ENCODE measurements at regions not wholly inside any gene's neighbourhood (a gene's known extent, or its start where the extent isn't known, plus 50 kb on each side); places are given as distances from the start of the nearest gene placed in this dataset.

DNA sequence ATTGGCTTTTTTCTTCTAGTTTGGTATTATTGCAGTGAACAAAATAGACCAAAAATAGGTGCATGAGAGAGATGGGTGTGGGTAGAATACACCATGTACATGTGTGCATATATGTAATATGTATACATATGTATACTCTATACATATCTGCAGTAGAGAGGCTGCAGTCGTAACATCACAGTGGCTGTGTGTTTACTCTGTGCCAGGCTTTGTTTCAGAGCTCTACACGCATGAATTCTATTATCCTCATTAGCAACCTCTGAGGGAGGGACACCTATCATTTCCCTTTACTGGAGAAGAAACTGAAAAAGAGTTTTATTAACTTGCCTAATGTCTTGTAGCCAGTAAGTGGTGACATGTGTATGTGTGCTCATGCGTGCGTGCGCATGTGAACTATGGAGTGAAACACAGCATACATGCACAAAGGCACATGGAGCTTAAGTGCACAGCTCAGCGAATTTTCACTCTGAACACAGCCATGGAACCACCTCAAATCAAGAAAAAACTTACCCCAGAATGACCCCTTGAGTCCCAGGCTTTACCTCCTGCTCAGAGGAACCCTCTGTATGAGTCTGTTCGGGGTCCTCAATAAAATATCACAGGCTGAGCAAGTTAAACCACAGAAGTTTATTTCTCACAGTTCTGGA is 452.5 kb downstream of the CDH26 start (continued):
- no peak for TF ChIP-seq CSRNP3 (CRISPR knock-in tag; IDR thresholded peaks at IDR 0.05)
- no peak for TF ChIP-seq ISL1 (CRISPR knock-in tag; IDR thresholded peaks at IDR 0.05)
- no peak for TF ChIP-seq ZNF70 (CRISPR knock-in tag; IDR thresholded peaks at IDR 0.05)
- TF ChIP-seq CSDC2 (CRISPR knock-in tag; IDR thresholded peaks at IDR 0.05), result no peak
- TF ChIP-seq ARNTL (CRISPR knock-in tag; IDR thresholded peaks at IDR 0.05; ENCODE audit: borderline replicate concordance, low read depth), result no peak
- no peak for TF ChIP-seq BACH2 (CRISPR knock-in tag; IDR thresholded peaks at IDR 0.05; ENCODE audit: borderline replicate concordance)
- no peak for TF ChIP-seq ESRRG (CRISPR knock-in tag; IDR thresholded peaks at IDR 0.05)

DNA sequence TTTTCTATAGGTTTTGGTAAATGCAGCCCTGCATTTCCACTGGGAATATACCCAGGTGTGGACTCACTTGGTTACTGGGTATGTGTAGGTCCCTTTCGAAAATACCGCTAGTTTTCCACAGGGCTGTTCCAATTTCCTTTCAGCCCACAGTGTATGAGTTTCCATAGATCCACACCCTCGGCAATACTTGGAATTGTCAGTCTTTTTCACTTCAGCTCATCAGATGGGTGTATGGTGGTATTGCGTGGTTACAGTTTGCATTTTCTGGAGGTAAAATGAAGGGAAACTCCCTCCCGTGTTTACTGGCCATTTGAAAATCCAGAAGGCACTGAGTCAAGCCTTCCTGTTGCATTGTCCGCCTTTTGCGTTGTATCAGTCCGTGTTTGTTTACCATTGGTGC is 453.6 kb downstream of the CDH26 start:
- no peak for ATAC-seq
- TF ChIP-seq RARB (CRISPR knock-in tag; IDR thresholded peaks at IDR 0.05) (no peak), GLIS3 (CRISPR knock-in tag; IDR thresholded peaks at IDR 0.05) (no peak), BACH2 (CRISPR knock-in tag; IDR thresholded peaks at IDR 0.05; ENCODE audit: borderline replicate concordance) (no peak), TSHZ2 (CRISPR knock-in tag; IDR thresholded peaks at IDR 0.05) (no peak)

DNA sequence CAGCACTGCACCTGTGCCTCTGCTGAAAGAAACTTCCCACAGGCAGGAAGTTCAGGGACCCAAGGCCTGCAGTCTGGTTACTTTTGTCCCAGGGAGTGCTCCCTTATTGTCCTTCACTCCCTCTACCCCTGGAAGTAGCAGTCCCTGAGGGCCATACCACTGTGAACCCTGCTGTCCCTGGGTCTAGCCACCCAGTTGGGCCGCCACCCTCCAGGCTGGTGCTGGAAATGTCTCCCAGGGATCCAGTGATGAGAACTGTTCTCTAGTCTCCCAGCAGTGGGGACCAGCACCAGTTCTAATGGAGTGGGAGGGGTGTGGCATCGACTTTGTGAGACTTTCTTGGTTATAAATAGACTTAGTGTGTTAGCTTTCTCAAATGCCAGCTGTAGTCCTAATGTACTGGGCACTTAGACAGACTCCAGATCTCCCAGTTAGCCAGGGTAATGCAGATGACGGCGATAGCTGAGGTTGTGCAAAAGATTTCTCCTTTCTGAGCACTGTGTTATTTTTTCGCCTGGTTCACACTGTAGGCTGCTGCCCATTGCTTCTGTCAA is 462.5 kb downstream of the CDH26 start:
- TF ChIP-seq ZNF70 (CRISPR knock-in tag; IDR thresholded peaks at IDR 0.05) (no peak), CSRNP3 (CRISPR knock-in tag; IDR thresholded peaks at IDR 0.05) (no peak), ESRRG (CRISPR knock-in tag; IDR thresholded peaks at IDR 0.05) (no peak), TCF4 (CRISPR knock-in tag; IDR thresholded peaks at IDR 0.05; ENCODE audit: borderline replicate concordance) (no peak), TOX (CRISPR knock-in tag; IDR thresholded peaks at IDR 0.05; ENCODE audit: borderline replicate concordance) (no peak), PPARA (CRISPR knock-in tag; IDR thresholded peaks at IDR 0.05; ENCODE audit: borderline replicate concordance) (no peak), RARB (CRISPR knock-in tag; IDR thresholded peaks at IDR 0.05) (no peak), ZC3H10 (CRISPR knock-in tag; IDR thresholded peaks at IDR 0.05) (no peak), ZFP30 (CRISPR knock-in tag; IDR thresholded peaks at IDR 0.05) (no peak), GLIS3 (CRISPR knock-in tag; IDR thresholded peaks at IDR 0.05) (no peak), OSR1 (CRISPR knock-in tag; IDR thresholded peaks at IDR 0.05) (no peak), CREB5 (CRISPR knock-in tag; IDR thresholded peaks at IDR 0.05; ENCODE audit: low read depth) (no peak), ARNTL (CRISPR knock-in tag; IDR thresholded peaks at IDR 0.05; ENCODE audit: borderline replicate concordance, low read depth) (no peak), SNAI2 (CRISPR knock-in tag; IDR thresholded peaks at IDR 0.05) (no peak), TSHZ2 (CRISPR knock-in tag; IDR thresholded peaks at IDR 0.05) (no peak), BACH2 (CRISPR knock-in tag; IDR thresholded peaks at IDR 0.05; ENCODE audit: borderline replicate concordance) (no peak)
- TF ChIP-seq, protein P1, sequence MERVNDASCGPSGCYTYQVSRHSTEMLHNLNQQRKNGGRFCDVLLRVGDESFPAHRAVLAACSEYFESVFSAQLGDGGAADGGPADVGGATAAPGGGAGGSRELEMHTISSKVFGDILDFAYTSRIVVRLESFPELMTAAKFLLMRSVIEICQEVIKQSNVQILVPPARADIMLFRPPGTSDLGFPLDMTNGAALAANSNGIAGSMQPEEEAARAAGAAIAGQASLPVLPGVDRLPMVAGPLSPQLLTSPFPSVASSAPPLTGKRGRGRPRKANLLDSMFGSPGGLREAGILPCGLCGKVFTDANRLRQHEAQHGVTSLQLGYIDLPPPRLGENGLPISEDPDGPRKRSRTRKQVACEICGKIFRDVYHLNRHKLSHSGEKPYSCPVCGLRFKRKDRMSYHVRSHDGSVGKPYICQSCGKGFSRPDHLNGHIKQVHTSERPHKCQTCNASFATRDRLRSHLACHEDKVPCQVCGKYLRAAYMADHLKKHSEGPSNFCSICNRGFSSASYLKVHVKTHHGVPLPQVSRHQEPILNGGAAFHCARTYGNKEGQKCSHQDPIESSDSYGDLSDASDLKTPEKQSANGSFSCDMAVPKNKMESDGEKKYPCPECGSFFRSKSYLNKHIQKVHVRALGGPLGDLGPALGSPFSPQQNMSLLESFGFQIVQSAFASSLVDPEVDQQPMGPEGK (CRISPR knock-in tag; IDR thresholded peaks at IDR 0.05; ENCODE audit: borderline replicate concordance), result no peak
- TF ChIP-seq, protein P2, sequence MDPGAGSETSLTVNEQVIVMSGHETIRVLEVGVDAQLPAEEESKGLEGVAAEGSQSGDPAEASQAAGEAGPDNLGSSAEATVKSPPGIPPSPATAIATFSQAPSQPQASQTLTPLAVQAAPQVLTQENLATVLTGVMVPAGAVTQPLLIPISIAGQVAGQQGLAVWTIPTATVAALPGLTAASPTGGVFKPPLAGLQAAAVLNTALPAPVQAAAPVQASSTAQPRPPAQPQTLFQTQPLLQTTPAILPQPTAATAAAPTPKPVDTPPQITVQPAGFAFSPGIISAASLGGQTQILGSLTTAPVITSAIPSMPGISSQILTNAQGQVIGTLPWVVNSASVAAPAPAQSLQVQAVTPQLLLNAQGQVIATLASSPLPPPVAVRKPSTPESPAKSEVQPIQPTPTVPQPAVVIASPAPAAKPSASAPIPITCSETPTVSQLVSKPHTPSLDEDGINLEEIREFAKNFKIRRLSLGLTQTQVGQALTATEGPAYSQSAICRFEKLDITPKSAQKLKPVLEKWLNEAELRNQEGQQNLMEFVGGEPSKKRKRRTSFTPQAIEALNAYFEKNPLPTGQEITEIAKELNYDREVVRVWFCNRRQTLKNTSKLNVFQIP (CRISPR knock-in tag; IDR thresholded peaks at IDR 0.05; ENCODE audit: borderline replicate concordance, low read depth), result no peak
- ATAC-seq, result no peak
